ENCODE measurements at regions not wholly inside any gene's neighbourhood (a gene's known extent, or its start where the extent isn't known, plus 50 kb on each side); places are given as distances from the start of the nearest gene placed in this dataset.

- no peak overlapping the region for H2BK5ac ChIP-seq (ENCODE audit: low read depth, low read length)
- H3K9me3 ChIP-seq (ENCODE audit: insufficient read depth in 2 of 2, low read depth in 1 of 2, low read length in 1 of 2): no peaks in the 10 kb centered on the region
- H3K56ac ChIP-seq (replicated peaks; ENCODE audit: insufficient read length, low read depth, low read length): no peak overlapping the region
- FAIRE-seq: no peak
- no peak overlapping the region for H3K4ac ChIP-seq (replicated peaks; ENCODE audit: insufficient read length, low read depth, low read length)
- H2AFZ ChIP-seq (ENCODE audit: low read length): no peak overlapping the region
- no peaks in the 10 kb centered on the region for H3K23me2 ChIP-seq (ENCODE audit: low read depth, low read length)
- no peak overlapping the region for H2BK12ac ChIP-seq (ENCODE audit: low read depth, low read length)
- ChIA-PET POLR2A (ENCODE audit: partially characterized antibody) (no interaction called here), CTCF (ENCODE audit: partially characterized antibody) (no interaction called here)
- peaks cover 0 to 10% (median 3%) of the 10 kb centered on the region in 4 experiments; a peak in 2 of 7 replicates for H3K4me1 ChIP-seq (replicated peaks in 1 of 4; ENCODE audit: control insufficient read depth in 3 of 4, insufficient read depth in 4 of 4, low read length in 3 of 4)
- no peaks in the 10 kb centered on the region for H3K79me2 ChIP-seq (ENCODE audit: control insufficient read depth in 1 of 2, insufficient read depth in 2 of 2, low read length in 2 of 2)
- no peak overlapping the region for H2BK20ac ChIP-seq (ENCODE audit: low read length)
- no peaks in the 10 kb centered on the region for H4K20me1 ChIP-seq (replicated peaks in 1 of 2; ENCODE audit: control insufficient read depth in 1 of 2, insufficient read depth in 2 of 2, low read length in 2 of 2)
- no peak overlapping the region for H3K27ac ChIP-seq (ENCODE audit: low read depth, low read length)
- no peaks in the 10 kb centered on the region for H3K36me3 ChIP-seq (ENCODE audit: control insufficient read depth in 2 of 4, insufficient read depth in 4 of 4, low read length in 3 of 4)
- H4K91ac ChIP-seq (replicated peaks; ENCODE audit: insufficient read length, low read length): no peak overlapping the region
- no peak for DNase-seq (ENCODE audit: low read depth in 1 of 2, low spot score in 2 of 2)
- no peak overlapping the region for H3K4me3 ChIP-seq (ENCODE audit: extremely low read depth in 1 of 4, insufficient read depth in 2 of 4, low read depth in 3 of 4, low read length in 4 of 4)
- H4K5ac ChIP-seq (ENCODE audit: insufficient read length, low read depth, low read length): no peak overlapping the region
- H3K18ac ChIP-seq (ENCODE audit: extremely low read depth, low read length): no peak overlapping the region
- H3K9ac ChIP-seq (replicated peaks in 1 of 4; ENCODE audit: extremely low read depth in 1 of 4, low read depth in 3 of 4, low read length in 3 of 4): no peak overlapping the region
- no peak overlapping the region for H3K23ac ChIP-seq (ENCODE audit: insufficient read length)
- H2AK5ac ChIP-seq (ENCODE audit: low read depth, low read length): no peak overlapping the region
- no peak overlapping the region for H2BK15ac ChIP-seq (ENCODE audit: low read length)
- TF ChIP-seq GABPA (IDR thresholded peaks at IDR 0.05; ENCODE audit: borderline replicate concordance, insufficient read depth, low read length) (no peak), POU5F1 (IDR thresholded peaks at IDR 0.05; ENCODE audit: low read depth, low read length) (no peak), MAFK (IDR thresholded peaks at IDR 0.05; ENCODE audit: low read depth, low read length) (no peak)
- WGBS, 2 experiments (ENCODE audit: extremely low coverage in 1 of 2, insufficient coverage in 1 of 2, insufficient read length in 1 of 2, insufficient replicate concordance in 2 of 2, low coverage in 1 of 2, low lambda C conversion rate in 2 of 2, missing lambda C conversion rate in 1 of 2): 66% methylated on average over 2 of the region's 2 CpGs; no CpG with 5 or more reads in 1 of the 2 experiments
- H3K79me1 ChIP-seq (ENCODE audit: low read depth, low read length): no peaks in the 10 kb centered on the region
- no peaks in the 10 kb centered on the region for H3K27me3 ChIP-seq (replicated peaks in 1 of 4; ENCODE audit: control insufficient read depth in 3 of 4, extremely low read depth in 1 of 4, insufficient read depth in 3 of 4, low read length in 3 of 4)
- no peak overlapping the region for H4K8ac ChIP-seq (ENCODE audit: extremely low read depth, insufficient read depth, low read length)
- no peak overlapping the region for H3K4me2 ChIP-seq (ENCODE audit: insufficient read depth in 1 of 2, low read depth in 2 of 2, low read length in 2 of 2)
- no peak overlapping the region for H3K14ac ChIP-seq (ENCODE audit: insufficient read length)
- no peak overlapping the region for H2BK120ac ChIP-seq (replicated peaks; ENCODE audit: low read depth, low read length)
These were observed 78.2 kb downstream of the RWDD3 start for GRCh38 chr1:95312181-95312580.

All from H1 (cell line).